Activated CD8-positive, alpha-beta T cell treated with anti-CD3 and anti-CD28 coated beads, Interleukin-2, amount 10 ng/mL, durations not matched to agents 7 days and 5 days (primary cell): ENCODE measurements at regions not wholly inside any gene's neighbourhood (a gene's known extent, or its start where the extent isn't known, plus 50 kb on each side); places are given as distances from the start of the nearest gene placed in this dataset.
"Not testable (repeated sequence)": the region's sequence is repeated elsewhere in the genome, so short reads cannot be mapped to it uniquely, and the experiment has no call there.

ENCODE experiments used
- ATAC-seq: fragments of 150-1000 bp; cut with Tn5 transposase; one replicate; pipeline ENCODE4 v1.10.0; 2021; ENCODE audit warnings: moderate library complexity
- CTCF ChIA-PET: fragments of 350-600 bp; sonication (Branson Sonifier 250); formaldehyde crosslinking; loops from one replicate; lab custom pipeline; 2021; ENCODE audit warnings: antibody characterized with exemption; lab: Charles Lee
- POLR2A ChIA-PET: fragments of 350-600 bp; sonication (Branson Sonifier 250); formaldehyde crosslinking; loops from one replicate; lab custom pipeline; 2021; ENCODE audit warnings: antibody characterized with exemption; lab: Charles Lee
- DNase-seq: peaks from one replicate; pipeline ENCODE4 v3.0.0-alpha.2; 2020
- H3K27ac Mint-ChIP-seq: one replicate; pipeline ENCODE4 v1.8.0; 2021; ENCODE audit warnings: mild to moderate bottlenecking, mixed read lengths
- H3K27me3 Mint-ChIP-seq: one replicate; pipeline ENCODE4 v1.8.0; 2021; ENCODE audit warnings: low read depth, mixed read lengths
- H3K36me3 Mint-ChIP-seq: one replicate; pipeline ENCODE4 v1.8.0; 2021; ENCODE audit warnings: low read depth, mixed read lengths
- H3K4me1 Mint-ChIP-seq: one replicate; pipeline ENCODE4 v1.8.0; 2021; ENCODE audit warnings: low read depth, mixed read lengths
- H3K4me3 Mint-ChIP-seq: one replicate; pipeline ENCODE4 v1.8.0; 2021; ENCODE audit warnings: mild to moderate bottlenecking, mixed read lengths
- H3K9me3 Mint-ChIP-seq: one replicate; pipeline ENCODE4 v1.8.0; 2022; ENCODE audit warnings: mixed read lengths; ENCODE audit not compliant: insufficient read depth

DNA sequence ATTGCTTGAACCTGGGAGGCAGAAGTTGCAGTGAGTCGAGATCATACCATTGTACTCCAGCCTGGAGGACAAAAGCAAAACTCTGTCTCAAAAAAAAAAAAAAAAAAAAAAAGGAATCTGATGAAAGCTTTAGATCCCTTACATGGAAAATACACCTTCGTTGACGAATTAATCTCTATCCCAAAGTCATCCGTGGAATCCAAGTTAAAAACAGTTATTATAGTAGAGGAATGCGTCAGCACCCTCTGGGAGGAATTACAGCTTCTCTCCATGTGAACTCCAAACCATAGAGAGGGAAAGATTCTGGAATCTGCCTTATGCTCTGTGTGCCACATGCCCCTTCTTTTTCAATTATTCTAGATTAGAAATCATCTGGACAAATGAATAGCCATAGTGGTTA lies 192.3 kb upstream of the C2CD4B start:
- DNase-seq, result no peak
- no peak for ATAC-seq
- POLR2A ChIA-PET, result no interaction called here
- no peaks in the 10 kb centered on the region for H3K36me3 Mint-ChIP-seq
- H3K4me3 Mint-ChIP-seq, result no peak overlapping the region
- no peaks in the 10 kb centered on the region for H3K9me3 Mint-ChIP-seq
- CTCF ChIA-PET, result no interaction called here
- H3K4me1 Mint-ChIP-seq, result no peaks in the 10 kb centered on the region
- H3K27me3 Mint-ChIP-seq, result peaks cover 12% of the 10 kb centered on the region
- no peak overlapping the region for H3K27ac Mint-ChIP-seq

DNA sequence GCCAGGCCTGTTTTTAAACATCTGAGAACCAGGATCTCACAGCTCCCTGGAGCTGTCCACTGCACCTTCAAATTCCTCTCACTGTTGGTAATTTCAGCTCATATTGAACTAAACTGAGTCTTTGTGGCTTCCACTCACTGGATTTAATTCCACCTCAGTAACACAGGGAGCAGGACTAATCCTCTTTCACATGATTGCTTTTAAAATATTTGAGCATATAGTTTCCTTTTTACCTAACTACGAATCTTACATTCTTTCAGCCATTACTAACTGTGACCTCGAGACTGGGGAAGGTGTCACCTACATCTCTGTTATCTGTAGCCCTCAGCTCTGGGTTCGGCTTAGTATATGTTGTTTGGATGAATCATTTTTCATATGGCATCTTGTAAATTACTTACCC lies 194.3 kb upstream of the C2CD4B start:
- Mint-ChIP-seq H3K4me3 (no peak overlapping the region), H3K4me1 (no peaks in the 10 kb centered on the region), H3K27me3 (peaks cover 14% of the 10 kb centered on the region), H3K27ac (no peak overlapping the region), H3K9me3 (no peaks in the 10 kb centered on the region), H3K36me3 (no peaks in the 10 kb centered on the region)
- POLR2A ChIA-PET, result no interaction called here
- ATAC-seq (no peak), DNase-seq (no peak)
- CTCF ChIA-PET, result interaction anchor here (1.8 kb wide), 1 partner anchor 15 kb away, joined by 5 read pairs; no protein-coding TSS in a partner anchor

DNA sequence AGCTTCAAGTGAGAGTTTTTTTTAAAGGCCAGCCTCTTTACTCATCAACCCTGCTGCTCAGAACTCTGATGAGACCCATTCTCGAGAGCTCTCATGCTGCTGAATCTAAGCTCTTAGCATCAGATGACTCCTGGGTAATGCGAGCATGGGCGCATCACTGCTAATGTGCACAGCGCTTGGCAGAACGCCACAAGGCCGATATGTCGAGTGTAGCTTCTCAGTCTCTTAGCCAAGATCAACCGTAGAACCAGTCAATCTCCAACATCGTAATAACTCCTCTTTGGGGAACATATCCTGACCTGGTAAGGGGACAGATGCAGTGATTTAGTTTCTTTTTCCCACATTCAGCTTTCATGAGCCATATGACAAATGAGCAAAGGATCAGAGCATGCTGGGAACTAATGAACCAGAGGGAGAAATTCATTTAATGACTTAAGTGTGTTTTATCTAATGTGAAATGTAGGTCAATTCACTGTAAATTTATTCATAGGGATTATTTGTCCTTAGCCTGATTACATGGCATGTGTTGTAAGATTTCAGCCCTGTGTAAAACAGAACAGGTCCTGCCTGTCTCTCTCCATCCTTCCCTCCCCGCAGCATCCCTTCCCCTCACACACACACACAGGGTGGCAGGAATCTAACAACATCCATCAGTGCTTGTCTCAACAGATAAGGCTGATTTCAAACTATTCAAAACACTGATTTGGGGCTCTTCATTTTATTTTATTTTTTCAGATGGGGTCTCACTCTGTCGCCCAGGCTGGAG lies 195.4 kb upstream of the C2CD4B start:
- ATAC-seq (no peak), DNase-seq (no peak)
- H3K9me3 Mint-ChIP-seq, result no peaks in the 10 kb centered on the region
- H3K27me3 Mint-ChIP-seq, result peaks cover 14% of the 10 kb centered on the region
- H3K27ac Mint-ChIP-seq, result no peak overlapping the region
- H3K4me1 Mint-ChIP-seq, result no peaks in the 10 kb centered on the region
- H3K4me3 Mint-ChIP-seq, result no peak overlapping the region
- ChIA-PET CTCF (interaction anchor here (1.0 to 1.8 kb wide), 3 partner anchors 15 to 38 kb away, joined by 3 to 5 read pairs (median 3); no protein-coding TSS in a partner anchor), POLR2A (interaction anchor here (0.6 kb wide), 1 partner anchor 40 kb away, joined by 3 read pairs; no protein-coding TSS in a partner anchor)
- H3K36me3 Mint-ChIP-seq, result no peaks in the 10 kb centered on the region

DNA sequence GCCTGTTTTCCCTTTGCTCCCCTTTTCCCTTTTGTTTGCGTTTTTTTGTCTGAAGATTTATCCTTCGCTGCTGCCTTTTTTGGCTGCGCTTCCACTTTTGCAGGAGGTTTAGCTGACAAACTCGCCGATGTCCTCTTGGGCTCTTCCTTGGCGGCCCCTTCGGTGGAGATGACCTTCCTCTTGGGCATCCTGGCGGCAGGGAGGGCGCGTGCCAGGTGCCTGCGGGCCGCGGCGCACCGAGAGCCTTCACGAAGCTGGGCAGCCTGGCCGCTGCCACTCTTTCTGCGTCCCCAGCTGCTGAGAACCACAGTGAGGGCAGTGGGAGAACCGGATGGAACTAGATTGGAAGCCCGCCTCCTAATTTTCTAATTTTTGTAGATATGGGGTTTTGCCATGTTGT lies 197.1 kb upstream of the C2CD4B start:
- H3K4me3 Mint-ChIP-seq, result no peak overlapping the region
- H3K27me3 Mint-ChIP-seq, result peaks cover 19% of the 10 kb centered on the region
- POLR2A ChIA-PET, result no interaction called here
- no peak for DNase-seq
- no peak overlapping the region for H3K27ac Mint-ChIP-seq
- H3K36me3 Mint-ChIP-seq, result no peaks in the 10 kb centered on the region
- H3K9me3 Mint-ChIP-seq, result no peaks in the 10 kb centered on the region
- no peaks in the 10 kb centered on the region for H3K4me1 Mint-ChIP-seq
- CTCF ChIA-PET, result no interaction called here
- no peak for ATAC-seq

DNA sequence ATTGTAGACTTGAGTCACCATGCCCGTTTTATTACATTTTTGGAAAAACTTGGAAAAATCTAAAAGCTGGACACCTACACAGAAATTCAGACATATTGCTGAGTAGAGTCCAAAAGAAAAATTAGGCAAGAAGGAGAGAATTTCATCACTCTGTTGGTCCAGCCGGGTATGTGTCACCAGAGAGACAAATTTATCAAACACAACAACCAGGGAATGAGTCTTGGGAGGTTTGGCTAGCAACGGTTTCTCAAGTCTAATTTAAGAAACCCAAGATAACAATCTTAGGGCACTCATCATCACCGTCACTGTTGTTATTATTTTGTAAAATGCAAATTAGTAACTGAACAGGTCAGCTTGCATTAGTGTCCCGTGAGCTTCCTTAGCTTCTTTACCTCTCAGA lies 197.5 kb upstream of the C2CD4B start:
- Mint-ChIP-seq H3K27ac (no peak overlapping the region), H3K36me3 (no peaks in the 10 kb centered on the region), H3K9me3 (no peaks in the 10 kb centered on the region), H3K27me3 (peaks cover 19% of the 10 kb centered on the region), H3K4me3 (no peak overlapping the region), H3K4me1 (no peaks in the 10 kb centered on the region)
- CTCF ChIA-PET, result no interaction called here
- no peak for ATAC-seq
- POLR2A ChIA-PET, result no interaction called here
- DNase-seq, result no peak

DNA sequence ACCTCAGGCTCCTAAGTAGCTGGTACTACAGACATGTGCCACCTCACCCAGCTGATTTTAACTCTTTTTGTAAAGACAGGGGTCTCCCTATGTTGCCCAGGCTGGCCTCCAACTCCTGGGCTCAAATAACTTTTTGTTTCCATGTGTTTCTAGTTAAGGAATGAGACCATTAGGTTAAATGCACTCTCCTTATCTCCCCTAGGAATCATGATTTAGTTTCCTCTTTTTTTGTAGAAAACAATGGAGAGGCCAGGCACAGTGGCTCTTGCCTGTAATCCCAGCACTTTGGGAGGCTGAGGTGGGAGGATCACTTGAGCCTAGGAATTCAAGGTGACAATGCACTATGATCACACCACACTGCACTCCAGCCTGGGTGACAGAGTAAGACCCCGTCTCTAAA lies 198.8 kb upstream of the C2CD4B start:
- H3K4me3 Mint-ChIP-seq, result no peak overlapping the region
- DNase-seq, result no peak
- H3K36me3 Mint-ChIP-seq, result no peaks in the 10 kb centered on the region
- ChIA-PET POLR2A (no interaction called here), CTCF (no interaction called here)
- H3K27ac Mint-ChIP-seq, result no peak overlapping the region
- peaks cover 19% of the 10 kb centered on the region for H3K27me3 Mint-ChIP-seq
- ATAC-seq, result no peak
- no peaks in the 10 kb centered on the region for H3K4me1 Mint-ChIP-seq
- H3K9me3 Mint-ChIP-seq, result no peaks in the 10 kb centered on the region

DNA sequence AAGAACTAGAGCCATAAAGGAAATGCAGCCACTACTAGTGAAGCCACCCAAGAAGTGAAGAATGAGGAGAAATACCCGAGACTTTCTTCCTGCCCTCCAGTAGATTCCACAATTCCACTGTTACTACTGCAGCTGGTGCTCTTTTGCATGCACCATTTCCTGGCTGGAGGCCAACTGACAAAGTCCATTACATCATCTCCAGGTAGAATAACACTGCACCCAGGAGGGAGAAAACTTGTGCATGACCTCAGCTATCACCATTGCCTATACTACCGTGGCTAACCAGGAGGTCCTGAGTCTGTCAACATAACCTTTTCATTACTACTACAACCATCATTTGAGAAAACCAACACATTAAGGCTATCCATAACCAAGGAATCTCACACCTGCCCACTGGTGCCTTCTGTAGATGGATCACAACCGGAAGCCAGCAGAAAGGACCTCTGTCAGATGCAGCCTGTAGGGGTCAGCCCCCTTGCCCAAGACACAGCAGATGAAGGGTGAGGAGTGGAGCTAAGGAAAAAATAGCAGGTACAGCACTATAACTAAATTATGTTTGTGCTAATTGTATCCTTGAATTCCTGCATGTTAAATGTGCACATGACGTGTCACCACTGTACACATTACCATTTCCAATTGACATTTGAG lies 200.8 kb upstream of the C2CD4B start:
- Mint-ChIP-seq H3K9me3 (no peaks in the 10 kb centered on the region), H3K4me3 (no peak overlapping the region), H3K27ac (no peak overlapping the region), H3K36me3 (no peaks in the 10 kb centered on the region), H3K27me3 (peaks cover 12% of the 10 kb centered on the region), H3K4me1 (no peaks in the 10 kb centered on the region)
- DNase-seq (no peak), ATAC-seq (no peak)
- ChIA-PET CTCF (no interaction called here), POLR2A (no interaction called here)

DNA sequence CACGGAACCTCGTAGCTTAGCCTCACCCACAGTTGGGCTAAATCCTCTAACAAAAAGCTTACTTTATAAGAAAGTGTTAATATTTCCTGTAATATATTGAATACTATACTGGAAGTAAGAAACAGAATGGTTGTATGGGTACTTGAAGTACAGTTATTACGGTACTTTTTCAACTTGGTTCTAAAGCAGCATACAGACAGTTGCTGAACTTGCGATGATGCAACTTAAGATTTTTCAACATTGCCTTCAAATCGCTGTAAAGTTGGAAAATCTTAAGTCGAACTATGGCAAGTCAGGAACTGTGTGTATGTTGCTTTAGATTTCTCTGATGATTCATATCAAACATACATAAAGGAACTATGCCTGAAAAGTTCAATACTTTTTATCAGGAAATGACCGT lies 204.4 kb upstream of the C2CD4B start:
- Mint-ChIP-seq H3K4me1 (no peaks in the 10 kb centered on the region), H3K27me3 (peaks cover 15% of the 10 kb centered on the region), H3K4me3 (no peak overlapping the region), H3K9me3 (no peaks in the 10 kb centered on the region), H3K27ac (no peak overlapping the region), H3K36me3 (no peaks in the 10 kb centered on the region)
- ChIA-PET CTCF (no interaction called here), POLR2A (no interaction called here)
- DNase-seq (no peak), ATAC-seq (no peak)

DNA sequence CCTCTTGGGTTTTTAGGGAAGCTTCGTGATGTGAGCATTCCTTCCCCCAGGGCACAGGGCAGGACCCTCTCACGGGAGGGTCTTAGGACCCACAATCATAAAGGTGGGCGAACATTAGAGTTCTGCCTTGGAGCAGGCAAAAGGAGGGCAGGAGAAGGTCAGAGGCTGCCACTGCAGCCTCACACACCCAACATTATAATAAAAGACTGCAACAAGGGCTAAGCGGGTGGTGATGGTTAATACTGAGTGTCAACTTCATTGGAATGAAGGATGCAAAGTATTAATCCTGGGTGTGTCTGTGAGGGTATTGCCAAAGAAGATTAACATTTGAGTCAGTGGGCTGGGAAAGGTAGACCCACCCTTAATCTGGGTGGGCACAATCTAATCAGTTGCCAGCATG lies 206.6 kb upstream of the C2CD4B start:
- H3K27ac Mint-ChIP-seq, CTCF ChIA-PET, H3K4me3 Mint-ChIP-seq, H3K36me3 Mint-ChIP-seq, H3K4me1 Mint-ChIP-seq, H3K9me3 Mint-ChIP-seq, DNase-seq, ATAC-seq, POLR2A ChIA-PET: not testable (repeated sequence)
- peaks cover 17% of the 10 kb centered on the region for H3K27me3 Mint-ChIP-seq

DNA sequence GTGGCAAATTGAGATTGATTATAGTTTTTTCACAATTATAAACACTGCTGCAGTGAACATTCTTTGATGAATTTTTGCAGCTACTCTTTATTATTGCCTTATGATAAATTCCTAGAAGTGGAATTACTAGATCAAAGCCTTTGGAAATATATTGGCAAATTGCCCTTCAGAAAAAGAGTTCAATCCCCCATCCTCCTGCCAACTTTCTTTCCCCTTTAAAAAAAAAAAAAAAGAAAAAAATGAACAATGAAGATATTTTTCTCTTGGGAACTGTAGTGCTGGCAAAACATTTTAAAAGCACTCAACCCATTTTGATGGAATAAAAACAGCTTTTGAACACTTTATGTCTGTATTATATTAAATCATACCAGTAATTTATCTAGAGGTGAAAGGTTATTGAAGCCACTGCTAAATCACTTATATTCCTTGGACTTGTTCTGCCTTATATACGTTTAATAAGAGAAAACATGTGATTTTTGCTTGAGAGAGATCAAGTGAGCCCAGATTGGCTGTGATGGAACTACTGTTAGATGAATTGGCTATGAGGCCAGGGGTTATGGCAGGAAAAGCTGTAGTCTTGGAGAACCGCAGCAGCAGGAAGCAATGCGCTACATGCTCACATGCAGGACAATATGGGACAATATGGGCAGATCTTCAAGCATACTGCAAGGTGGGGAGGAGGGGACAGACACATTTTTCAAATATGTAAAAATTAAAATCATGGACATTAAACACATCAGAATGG lies 212.8 kb upstream of the C2CD4B start:
- DNase-seq (no peak), ATAC-seq (no peak)
- CTCF ChIA-PET, result no interaction called here
- POLR2A ChIA-PET, result interaction anchor here (0.6 kb wide), 1 partner anchor 10 kb away, joined by 3 read pairs; no protein-coding TSS in a partner anchor
- H3K36me3 Mint-ChIP-seq, result no peaks in the 10 kb centered on the region
- peaks cover 3% of the 10 kb centered on the region for H3K4me1 Mint-ChIP-seq
- H3K27me3 Mint-ChIP-seq, result peaks cover 18% of the 10 kb centered on the region
- H3K27ac Mint-ChIP-seq, result no peak overlapping the region
- no peaks in the 10 kb centered on the region for H3K9me3 Mint-ChIP-seq
- H3K4me3 Mint-ChIP-seq, result no peak overlapping the region

DNA sequence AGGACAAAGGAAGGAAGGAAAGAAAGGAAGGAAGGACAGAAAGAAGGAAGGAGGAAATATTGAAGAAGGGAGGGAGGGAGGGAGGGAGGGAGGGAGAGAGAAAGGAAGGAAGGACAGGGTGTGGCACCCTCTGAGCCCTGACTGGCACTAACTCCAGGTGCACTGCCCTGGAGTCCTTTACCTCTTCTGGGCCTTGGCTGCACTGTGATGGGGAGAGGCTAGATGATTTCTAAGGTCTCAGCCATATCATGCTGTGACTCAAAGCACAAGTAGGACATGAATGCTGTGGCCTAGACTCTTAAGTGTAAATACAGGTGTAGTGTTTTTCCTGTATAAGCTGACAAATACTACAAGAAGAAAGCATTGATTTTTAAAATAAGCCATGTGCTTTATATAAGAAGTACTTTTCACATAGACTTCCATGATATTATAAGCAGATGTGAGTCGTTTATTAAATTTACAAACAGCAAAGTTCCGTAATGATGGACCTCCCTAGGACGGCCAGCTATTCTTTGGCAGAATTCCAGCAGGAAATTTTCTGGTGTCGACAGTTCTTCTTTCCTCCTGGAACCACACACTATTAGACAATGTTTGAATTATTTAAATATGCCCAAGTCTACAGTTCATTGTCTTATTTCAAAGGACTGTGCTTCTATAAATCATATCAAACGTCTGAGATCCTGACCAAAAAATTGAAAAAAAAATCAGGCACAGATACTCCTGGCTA lies 213.8 kb upstream of the C2CD4B start:
- Mint-ChIP-seq H3K9me3 (no peaks in the 10 kb centered on the region), H3K4me3 (no peak overlapping the region), H3K27ac (no peak overlapping the region), H3K27me3 (peaks cover 25% of the 10 kb centered on the region), H3K4me1 (peaks cover 3% of the 10 kb centered on the region), H3K36me3 (no peaks in the 10 kb centered on the region)
- CTCF ChIA-PET, result no interaction called here
- ATAC-seq (no peak), DNase-seq (no peak)
- POLR2A ChIA-PET, result no interaction called here
